GM21576 (cell line): ENCODE measurements at regions not wholly inside any gene's neighbourhood (a gene's known extent, or its start where the extent isn't known, plus 50 kb on each side); places are given as distances from the start of the nearest gene placed in this dataset.
"Not testable (repeated sequence)": the region's sequence is repeated elsewhere in the genome, so short reads cannot be mapped to it uniquely, and the experiment has no call there.

ENCODE experiments used
- ATAC-seq: cut with Tn5 transposase; IDR thresholded peaks from one replicate; pipeline ENCODE4 v1.9.1; 2021; ENCODE audit warnings: mild to moderate bottlenecking, moderate library complexity; ENCODE audit not compliant: unreplicated experiment

DNA sequence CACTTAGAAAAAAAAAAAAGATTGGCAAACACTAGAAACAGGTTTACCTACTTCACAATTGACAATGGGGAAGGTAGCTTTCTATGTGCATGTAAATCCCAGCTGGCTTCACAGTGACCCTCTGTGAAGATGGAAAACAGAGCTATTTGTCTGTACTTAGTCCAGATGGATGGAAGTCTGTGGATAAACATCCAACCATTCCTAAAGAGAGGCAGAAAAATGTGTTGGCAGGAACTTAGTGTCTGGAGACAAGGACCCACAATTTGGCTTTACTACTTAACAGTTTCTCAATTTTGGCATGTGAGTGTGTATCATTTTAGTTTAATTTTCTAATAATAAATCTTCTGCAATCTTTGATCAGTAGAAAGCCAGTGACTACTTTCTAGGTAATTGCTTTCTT lies 154.4 kb downstream of the RAD51AP2 start:
- no peak for ATAC-seq

GRCh38 chr2:17362956-17363355 lies 155.3 kb downstream of the RAD51AP2 start:
- no peak for ATAC-seq

DNA sequence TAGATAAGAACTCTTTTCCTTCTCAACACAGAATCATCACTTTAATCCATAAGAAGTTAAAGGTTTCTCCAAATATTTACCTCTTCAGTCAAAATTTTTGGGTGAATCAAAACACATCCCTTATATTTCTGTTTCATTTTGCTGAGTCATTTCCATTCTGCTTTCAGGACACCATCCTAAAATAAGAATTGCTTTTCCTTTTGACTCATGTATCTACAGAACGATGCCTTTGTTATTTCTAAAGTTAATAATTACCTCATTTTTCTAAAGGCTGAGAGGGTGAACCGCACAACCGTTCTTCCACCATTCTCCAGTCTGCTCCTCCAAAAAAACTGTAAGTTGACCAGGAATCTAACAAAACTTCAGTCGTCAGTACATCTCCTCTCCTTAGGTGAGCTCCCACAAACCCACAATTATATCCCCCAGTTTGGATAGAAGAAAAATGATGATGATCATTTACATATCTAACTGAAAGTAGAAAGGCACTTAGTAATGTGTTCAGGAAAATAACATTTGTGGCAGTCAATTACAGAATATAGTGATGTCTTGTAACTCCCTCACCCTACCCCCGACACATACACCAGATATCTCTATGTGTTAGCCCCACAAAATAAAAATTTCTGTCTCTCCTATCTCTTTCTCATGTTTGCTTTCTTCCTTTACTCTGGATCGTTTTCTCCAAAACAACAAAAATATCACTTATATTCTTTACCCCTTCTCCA lies 162.5 kb downstream of the RAD51AP2 start:
- peak; percentile 67 for ATAC-seq

GRCh38 chr2:17353263-17353662 lies 165.0 kb downstream of the RAD51AP2 start:
- no peak for ATAC-seq

DNA sequence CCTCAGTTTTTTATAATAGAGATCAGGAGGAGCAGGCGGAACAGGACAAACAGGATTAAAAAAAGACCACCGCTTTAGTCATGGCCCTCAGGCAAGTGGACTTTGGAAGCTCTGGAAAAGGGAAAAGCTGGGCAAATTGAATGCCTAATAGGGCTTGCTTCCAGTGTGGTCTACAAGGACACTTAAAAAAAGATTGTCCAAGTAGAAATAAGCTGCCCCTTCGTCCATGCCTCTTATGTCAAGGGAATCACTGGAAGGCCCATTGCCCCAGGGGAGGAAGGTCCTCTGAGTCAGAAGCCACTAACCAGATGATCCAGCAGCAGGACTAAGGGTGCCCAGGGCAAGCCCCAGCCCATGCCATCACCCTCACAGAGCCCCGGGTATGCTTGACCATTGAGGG lies 175.5 kb downstream of the RAD51AP2 start:
- not testable (repeated sequence) for ATAC-seq

DNA sequence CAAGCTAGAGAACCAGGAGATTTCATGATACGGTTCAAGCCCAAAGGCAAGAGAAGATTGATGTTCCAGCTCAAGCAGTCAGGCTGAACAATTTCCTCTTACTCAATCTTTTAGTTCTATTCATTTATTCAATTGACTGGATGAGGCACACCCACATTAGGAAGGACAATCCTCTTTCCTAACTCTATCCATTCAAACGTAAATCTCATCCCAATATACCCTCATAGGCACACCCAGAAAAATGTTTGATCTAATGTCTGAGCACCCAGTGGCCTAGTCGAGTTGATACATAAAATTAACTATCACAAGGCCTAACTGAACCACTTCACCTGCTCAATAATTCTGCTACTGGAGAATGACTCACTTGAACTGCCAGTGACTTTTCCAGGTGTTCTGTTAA lies 180.7 kb downstream of the RAD51AP2 start:
- ATAC-seq = no peak

GRCh38 chr2:17336458-17336857 lies 181.8 kb downstream of the RAD51AP2 start:
- no peak for ATAC-seq

DNA sequence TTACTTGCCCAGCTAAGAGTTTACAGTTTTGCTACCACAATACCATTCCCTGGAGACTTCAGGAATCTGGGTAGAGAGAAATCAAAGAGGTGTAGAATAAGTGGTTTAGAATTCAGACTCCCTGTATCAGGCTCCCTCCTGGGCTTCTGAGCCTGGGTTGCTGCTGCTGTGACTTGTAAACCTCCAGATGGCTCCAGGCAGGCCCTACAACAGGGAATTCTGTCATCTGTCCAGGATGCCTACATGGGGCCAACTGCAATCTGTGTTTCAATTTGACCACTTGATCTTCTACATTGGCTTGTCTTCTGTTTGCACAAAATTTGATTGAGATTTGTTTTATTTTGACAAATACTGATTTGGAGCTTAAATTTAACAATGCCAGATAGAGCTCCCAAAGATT lies 183.9 kb downstream of the RAD51AP2 start:
- no peak for ATAC-seq

GRCh38 chr2:17331636-17332035 lies 186.6 kb downstream of the RAD51AP2 start:
- ATAC-seq = no peak

DNA sequence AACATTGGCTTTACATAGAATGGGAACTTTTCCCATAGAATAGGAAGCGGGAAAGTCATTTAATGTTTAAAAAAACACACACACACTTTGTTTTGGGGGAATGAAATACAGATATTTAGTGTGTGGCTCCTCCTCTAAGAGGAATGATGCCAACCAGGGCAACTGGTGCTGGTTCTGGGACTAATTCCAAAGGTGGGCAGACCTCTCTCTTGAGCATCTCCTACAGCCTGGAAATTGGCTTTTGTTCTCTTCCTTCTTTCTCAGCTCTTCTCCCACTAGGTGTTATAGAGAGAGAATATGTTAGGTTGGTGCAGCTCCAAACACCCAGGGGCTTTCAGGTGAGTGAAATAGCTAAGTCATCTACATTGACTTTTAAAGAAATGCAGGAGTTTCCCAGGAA lies 190.1 kb downstream of the RAD51AP2 start:
- ATAC-seq = no peak

GRCh38 chr2:17327649-17328048 lies 190.6 kb downstream of the RAD51AP2 start:
- no peak for ATAC-seq

DNA sequence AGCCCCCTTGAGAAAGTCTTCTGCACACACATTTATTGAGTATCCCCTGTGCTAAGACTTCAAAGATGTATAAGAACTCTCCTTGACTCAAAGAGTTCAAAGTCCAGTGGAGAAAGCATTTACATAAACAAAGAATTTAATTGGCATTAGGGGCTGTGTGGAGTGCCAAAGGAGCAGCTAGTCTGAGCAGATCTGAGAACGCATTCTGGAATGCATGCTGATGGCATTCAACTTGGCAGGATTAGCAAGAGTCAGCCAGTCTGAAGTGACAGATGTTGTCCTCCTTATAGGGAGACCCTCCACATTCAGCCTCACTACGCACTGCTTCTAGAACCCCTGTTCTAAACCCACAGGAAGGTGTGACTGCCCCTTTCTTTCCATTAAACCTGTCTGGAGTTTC lies 191.5 kb downstream of the RAD51AP2 start:
- ATAC-seq = no peak

DNA sequence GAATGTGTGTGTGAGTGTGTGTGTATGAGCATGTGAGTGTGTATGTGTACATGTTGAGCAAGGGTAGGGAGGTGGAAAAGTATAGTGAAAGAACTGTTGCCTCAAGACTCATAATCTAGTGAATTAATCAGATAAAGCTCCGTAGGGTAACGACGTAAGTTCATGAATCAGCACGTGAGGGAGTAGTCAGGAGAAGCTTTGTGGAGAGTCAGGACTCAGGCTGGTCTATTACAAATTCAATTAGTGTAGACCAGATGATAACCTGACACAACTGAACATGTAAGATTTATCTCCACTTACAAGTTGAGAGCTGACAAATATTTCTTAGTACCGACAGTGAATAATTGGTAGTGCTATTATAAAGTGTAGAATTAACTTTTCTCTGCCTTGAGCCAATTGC lies 194.5 kb downstream of the RAD51AP2 start:
- ATAC-seq = no peak

- ATAC-seq = no peak
These were observed 195.8 kb downstream of the RAD51AP2 start for GRCh38 chr2:17322461-17322860.

DNA sequence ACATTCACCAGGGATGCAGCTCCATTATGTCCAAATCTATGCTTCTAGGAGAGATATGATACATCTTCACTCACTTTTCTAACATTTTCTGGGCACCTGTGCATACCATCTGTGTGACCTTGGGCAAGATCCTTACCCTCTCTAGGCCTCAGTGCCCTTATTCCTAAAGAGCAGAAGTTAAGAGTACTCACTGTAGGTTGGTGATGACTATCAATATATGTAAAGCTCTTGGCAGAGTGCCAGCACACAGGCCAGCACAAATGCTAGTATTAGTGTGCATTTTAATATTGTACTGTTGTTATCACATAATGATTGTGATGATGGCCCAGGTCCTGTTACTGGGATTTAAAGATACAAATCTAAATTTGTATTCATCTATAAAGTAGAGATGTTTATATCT lies 199.2 kb downstream of the RAD51AP2 start:
- ATAC-seq = no peak

GRCh38 chr2:17318013-17318412 lies 200.2 kb downstream of the RAD51AP2 start:
- ATAC-seq = no peak

DNA sequence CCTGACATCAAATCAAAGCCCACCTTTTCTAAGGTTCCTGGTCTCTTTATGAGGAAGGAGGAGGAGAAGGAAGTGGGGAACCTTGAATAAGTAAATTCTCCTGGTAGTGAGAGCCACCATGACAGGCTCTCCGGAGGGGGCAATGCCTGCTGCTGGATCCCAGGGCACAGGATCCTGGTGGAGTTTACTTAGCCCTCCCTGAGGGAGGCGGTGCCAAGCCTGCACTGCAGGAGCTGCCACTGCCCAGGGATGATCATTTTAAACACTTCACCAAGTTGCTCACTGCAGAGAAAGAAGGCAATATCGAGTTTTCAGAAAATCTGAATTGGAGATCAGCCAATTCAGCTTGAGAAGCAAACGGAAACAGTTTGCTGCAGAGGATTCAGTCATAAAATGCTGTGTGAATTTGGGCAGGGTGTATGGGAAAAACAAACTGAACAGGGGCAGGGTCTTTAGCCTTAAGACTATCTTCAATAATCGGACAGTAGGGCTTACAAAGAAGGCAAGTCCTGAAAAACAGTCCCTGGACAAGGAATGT lies 200.7 kb downstream of the RAD51AP2 start:
- ATAC-seq = no peak

DNA sequence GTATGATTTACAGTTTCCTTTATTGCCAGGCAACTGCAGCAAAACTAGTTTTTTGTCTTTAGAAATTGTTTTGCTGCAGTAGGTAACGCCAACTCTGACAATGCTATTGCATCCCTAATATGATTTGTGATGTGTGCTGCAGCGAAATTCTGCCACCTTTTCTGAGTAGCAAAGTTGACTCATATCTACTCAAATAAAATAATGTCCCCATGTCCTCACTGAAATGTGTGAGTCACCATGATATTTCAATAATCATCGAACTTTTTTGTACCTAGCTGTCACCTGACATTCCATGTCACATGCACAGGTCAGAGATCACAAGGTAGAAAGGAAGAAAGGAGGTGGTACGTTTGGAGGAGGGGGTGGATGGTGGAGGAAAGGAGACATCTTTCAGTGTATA lies 205.0 kb downstream of the RAD51AP2 start:
- ATAC-seq = no peak

GRCh38 chr2:17311771-17312511 lies 206.3 kb downstream of the RAD51AP2 start:
- no peak for ATAC-seq

DNA sequence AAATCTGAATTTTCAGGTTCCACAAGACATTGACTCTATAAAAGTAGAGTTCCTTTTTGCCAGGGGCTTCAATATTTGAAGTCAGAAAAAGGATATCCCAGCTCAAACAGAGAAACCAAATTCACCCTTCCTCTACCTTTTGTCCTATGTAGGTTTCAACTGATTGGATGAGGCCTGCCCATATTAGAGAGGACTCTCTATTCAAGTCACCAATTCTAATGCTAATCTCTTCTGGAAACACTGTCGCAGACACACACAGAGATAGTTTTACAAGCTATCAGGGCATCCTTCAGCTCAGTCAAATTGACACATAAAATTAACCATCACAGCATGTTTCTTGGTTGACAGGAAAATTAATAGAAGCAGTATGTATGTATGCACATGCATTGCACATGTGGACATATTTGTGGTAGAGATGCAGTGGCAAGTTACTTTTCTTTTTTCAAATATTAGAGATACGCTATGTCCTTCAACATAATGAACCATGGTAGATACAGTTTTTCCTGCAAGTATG lies 207.1 kb downstream of the RAD51AP2 start:
- no peak for ATAC-seq

DNA sequence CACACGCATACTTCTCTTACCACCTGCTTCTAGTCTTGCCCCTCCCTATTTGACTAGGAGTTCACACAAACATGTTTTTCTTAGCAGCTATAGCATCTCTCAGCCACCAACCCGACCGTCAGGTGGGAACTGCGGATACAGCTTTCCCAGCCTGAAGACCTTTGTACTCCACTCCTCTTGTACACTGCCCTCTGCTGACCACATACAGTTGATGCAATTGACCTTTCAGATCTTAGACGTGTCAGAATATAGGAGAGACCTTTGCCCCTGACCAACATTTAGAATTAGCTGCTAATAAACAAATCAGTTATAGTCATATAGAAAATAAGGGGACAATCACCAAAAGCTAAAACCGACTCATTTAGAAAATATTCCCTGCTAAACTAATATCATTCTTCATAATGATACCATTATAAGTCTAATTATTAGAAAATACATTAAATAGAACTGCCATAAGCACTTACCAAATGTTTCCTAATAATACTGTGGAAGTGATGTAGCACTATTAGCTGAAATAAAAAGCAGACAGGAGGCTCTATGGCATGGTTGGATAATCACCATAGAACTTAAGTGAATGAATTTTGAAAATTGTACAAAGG lies 208.4 kb downstream of the RAD51AP2 start:
- ATAC-seq = peak; percentile 92

DNA sequence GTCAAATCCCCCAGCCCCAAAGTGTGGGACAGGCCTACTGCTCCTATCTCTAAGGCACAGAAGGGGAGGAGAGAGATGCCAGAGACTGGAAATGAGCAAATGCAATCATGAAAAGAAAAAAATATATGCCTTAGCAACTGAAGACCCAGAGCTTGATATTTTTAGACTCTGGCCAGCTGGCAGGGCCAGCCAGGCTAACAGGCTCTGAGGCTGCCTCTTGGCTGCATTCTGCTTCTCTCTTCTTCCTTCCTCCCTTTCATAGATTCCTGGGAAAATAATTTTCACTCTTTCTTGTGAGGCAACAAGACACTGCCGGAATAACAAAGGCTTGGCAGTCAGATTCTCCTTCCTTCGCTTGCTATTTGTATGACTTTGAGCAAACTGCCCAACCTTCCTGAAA lies 209.1 kb downstream of the RAD51AP2 start:
- no peak for ATAC-seq
